ENCODE measurements at regions not wholly inside any gene's neighbourhood (a gene's known extent, or its start where the extent isn't known, plus 50 kb on each side); places are given as distances from the start of the nearest gene placed in this dataset.

DNA sequence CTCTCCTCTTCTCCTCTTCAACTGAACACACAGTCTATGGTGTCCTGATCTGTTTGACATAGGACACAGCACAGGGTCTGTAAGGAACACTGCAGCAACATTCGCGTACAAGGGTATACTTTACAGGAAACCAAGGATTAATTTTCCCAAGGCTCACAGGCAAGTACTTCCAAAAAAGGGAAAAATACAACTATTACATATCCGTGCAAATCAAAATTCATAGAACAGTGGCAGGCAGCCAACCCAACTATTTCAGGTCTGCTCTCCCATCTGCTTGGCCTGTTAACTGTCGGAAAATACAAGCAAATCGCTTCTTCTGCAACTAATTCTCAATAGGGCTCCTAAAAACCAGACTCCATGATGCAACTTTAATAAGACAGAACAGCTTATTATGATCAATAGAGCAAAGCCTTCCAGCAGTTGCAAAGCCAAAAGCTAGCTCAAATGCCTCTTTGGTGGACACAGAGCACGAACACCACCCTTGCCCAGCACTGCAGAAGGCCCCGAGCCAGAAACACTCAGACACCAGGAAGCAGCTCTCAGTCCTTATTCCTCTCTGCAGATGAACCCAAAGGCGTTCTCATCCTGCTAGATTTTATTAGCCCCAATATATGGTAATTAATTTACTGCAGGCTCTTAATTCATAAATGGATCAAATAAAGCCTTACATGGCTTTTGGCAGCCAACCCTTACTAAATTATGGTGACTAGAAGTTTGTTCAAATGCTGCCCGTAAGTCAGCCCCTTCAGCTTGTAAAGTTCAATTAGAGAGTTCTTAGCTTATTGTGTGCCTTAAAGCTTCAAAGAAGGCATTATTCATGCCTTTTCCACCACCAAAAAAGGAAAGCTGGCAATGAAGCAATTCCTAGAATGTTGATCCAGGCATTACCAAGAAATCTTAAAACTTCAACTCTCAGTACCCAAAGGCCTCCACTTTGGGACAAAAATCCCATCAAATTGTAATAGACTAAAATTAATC lies 68.8 kb downstream of the ZNF608 start:
- TF ChIP-seq TAF1 (IDR thresholded peaks at IDR 0.05; ENCODE audit: borderline replicate concordance, insufficient read depth, low read length) (no peak), SIN3A (IDR thresholded peaks at IDR 0.05; ENCODE audit: borderline replicate concordance, insufficient read depth, low read length) (no peak)
